Body of pancreas (tissue), 4 donors: ENCODE measurements at regions not wholly inside any gene's neighbourhood (a gene's known extent, or its start where the extent isn't known, plus 50 kb on each side); places are given as distances from the start of the nearest gene placed in this dataset.

Experiments used
- POLR2A ChIP-seq, 3 donors: fragments of 450-650 bp; IDR thresholded peaks; one replicate each; pipeline ENCODE4 v1.6.1; 2016; ENCODE audit warnings: antibody characterized with exemption in 3 of 3, mild to moderate bottlenecking in 2 of 3
- TF ChIP-seq, protein P1 (sequence below), 7 experiments: fragments of 450-650 bp in 4 of 7; fragments of 200-600 bp in 3 of 7; sonication (generic) in 3 of 7; IDR thresholded peaks; one replicate each; pipeline ENCODE4 v1.5.1; 2016 to 2019; ENCODE audit warnings: antibody characterized with exemption in 7 of 7

GRCh38 chr2:51718881-51719280 is 686.9 kb upstream of the NRXN1 start:
- TF ChIP-seq, protein P1, sequence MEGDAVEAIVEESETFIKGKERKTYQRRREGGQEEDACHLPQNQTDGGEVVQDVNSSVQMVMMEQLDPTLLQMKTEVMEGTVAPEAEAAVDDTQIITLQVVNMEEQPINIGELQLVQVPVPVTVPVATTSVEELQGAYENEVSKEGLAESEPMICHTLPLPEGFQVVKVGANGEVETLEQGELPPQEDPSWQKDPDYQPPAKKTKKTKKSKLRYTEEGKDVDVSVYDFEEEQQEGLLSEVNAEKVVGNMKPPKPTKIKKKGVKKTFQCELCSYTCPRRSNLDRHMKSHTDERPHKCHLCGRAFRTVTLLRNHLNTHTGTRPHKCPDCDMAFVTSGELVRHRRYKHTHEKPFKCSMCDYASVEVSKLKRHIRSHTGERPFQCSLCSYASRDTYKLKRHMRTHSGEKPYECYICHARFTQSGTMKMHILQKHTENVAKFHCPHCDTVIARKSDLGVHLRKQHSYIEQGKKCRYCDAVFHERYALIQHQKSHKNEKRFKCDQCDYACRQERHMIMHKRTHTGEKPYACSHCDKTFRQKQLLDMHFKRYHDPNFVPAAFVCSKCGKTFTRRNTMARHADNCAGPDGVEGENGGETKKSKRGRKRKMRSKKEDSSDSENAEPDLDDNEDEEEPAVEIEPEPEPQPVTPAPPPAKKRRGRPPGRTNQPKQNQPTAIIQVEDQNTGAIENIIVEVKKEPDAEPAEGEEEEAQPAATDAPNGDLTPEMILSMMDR (IDR thresholded peaks at IDR 0.05): no peak
- no peak for TF ChIP-seq POLR2A (IDR thresholded peaks at IDR 0.05)
